GM19043 (cell line): ENCODE measurements at regions not wholly inside any gene's neighbourhood (a gene's known extent, or its start where the extent isn't known, plus 50 kb on each side); places are given as distances from the start of the nearest gene placed in this dataset.

Experiments
- ATAC-seq: cut with Tn5 transposase; IDR thresholded peaks from one replicate; pipeline ENCODE4 v1.9.1; 2021; ENCODE audit warnings: low read depth; ENCODE audit not compliant: unreplicated experiment

GRCh38 chr20:10916312-10916711, 242.5 kb upstream of the JAG1 start:
- ATAC-seq = no peak

DNA sequence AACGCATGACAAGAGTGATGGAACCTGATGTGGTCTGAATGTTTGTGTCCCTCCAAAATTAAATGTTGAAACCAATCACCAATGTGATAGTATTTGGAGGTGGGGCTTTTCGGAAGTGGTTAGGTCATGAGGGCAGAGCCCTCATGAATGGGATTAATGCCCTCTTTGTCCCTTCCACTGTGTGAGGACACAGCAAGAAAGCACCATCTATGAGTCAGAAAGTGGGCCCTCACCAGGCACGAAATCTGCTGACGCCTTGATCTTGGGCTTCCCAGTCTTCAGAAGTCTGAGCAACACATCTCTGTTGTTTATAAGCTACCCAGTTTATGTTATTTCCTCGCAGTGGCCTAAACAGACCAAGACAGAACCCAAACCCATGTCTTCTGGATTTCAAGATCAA, 244.0 kb upstream of the JAG1 start:
- no peak for ATAC-seq

- no peak for ATAC-seq
Observed at GRCh38 chr20:10919396-10920140, 245.8 kb upstream of the JAG1 start.

- no peak for ATAC-seq
Observed at GRCh38 chr20:10920396-10920795, 246.6 kb upstream of the JAG1 start.

DNA sequence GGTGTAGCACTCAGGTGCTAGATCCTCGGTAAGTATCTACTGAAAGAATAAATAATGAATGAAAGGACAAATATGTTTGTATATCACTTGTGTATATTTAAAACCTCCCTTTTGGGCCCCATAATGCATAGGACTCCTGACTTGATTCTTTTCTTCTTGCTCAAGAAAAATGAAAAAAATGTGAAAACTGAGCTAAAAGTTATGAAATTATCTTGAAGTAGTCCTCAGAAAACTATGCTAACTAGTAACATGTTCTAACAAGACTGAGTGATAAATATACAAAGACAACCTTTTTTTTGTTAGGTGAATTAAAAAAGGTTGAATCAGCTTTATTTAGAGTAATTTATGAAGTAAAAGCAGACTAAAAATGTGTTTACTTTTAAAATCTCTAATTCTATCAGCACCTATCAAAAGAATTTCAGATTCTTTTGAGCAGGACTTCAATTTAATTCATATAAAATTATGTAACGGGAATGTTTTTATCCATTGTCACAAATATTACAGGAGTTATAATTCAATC, 247.8 kb upstream of the JAG1 start:
- ATAC-seq = no peak

DNA sequence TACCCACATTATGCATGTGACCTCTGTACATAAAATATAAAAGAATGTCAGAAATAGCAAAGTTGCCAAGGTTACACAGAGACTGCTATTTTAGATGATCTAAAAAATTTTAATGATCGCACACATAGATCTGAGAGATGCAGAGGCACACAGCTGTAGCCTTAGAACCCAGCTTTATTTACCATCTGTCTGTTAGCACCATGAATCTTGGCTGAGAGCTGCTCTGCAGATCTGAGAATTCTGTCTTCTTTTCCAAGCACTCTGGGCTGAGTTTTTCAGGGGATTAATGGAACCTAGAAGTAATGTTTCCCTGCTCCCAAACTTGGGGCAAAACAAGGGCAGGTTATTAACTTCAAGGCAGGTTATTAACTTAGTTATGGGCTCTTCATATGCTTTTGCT, 248.7 kb upstream of the JAG1 start:
- ATAC-seq = no peak

- no peak for ATAC-seq
Observed at GRCh38 chr20:10922941-10923340, 249.1 kb upstream of the JAG1 start.

DNA sequence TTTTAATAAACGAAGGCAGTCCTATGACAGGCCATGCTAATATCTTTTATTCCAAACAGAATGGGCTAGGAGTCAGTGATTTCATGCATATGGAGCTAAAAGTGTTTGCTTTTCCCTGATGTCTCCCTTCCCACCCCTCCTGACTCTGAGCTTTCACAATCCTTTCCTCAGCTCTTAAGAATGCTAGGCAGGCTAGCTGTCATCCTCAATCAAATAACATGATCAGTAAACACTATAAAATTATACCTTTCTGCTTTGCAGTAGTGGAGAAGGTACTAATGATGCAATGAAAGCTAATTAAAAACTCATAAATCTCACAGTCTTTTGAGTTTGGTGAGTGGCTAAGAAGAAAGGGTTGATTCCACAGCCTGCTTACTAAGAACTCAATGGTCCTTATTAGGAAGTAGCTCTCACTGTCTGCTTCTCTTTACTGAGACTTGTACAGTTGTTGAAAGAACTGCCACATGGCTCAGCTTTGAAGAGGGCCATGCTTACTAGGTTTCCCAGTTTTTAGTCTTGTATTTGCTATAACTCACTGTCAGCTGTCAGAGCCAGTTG, 250.9 kb upstream of the JAG1 start:
- no peak for ATAC-seq

GRCh38 chr20:10925767-10926166, 252.0 kb upstream of the JAG1 start:
- no peak for ATAC-seq

DNA sequence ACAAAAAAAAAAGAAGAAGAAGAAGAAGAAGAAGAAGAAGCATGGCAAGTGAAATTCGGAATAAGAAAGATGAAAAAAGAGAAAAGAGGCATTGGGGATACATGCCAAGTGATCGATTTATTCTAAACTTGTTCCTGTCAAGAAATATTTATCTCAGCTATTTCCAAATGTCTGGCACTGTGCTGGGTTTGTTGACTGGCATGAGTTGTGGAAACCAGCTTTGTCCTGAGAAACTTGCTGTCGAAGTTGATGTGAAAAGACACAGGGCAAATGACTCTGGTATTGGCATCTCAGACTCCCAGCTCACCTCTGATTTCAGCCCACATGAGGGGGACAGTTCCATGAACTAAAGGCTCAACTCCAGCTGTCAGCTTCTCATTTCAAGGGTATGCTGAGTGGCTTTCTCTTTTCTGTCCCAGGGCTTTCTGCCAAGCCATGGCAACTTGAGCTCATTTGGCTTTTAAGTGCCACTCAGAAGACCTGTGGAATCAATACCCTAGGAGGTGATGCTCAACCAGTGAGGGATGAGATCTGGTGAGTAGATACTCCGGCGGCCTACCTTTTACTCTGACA, 253.3 kb upstream of the JAG1 start:
- no peak for ATAC-seq

- no peak for ATAC-seq
Observed at GRCh38 chr20:10927936-10928840, 254.4 kb upstream of the JAG1 start.

GRCh38 chr20:10928841-10929421, 255.1 kb upstream of the JAG1 start:
- ATAC-seq = no peak

DNA sequence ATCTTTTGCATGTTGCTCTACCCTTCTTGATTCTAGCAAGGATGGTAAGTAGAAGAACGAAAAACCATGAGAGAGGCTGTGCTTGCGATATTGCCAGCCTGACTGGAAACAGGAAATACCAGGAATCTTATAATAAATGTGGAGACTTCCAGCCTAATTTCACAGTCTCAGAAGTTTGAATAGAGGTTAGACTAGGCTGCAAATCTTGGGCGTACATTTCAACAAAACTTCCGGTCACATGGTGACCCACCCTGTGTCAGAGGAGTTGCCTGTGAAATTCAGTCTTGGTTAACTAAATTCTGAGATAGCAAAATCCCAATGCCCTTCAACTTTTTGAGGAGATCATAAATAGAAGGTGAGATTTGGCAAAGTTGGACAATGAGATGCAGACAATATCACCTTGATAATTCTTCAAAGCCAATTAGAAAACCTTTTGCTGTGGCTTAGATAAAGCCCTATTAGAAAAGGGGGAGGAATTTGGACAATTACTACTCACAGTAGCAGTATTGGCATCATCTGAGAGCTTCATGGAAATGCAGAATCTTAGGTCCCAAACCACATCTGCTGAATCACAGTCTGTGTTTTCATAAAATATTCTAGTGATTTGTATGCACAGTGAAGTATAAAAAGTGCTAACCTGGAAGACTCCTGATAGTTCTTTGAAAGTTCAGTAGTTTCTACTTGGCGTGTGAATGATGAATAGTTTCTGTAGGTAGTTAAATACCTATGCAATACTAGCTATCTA, 262.0 kb upstream of the JAG1 start:
- no peak for ATAC-seq

- ATAC-seq = no peak
Observed at GRCh38 chr20:10936786-10937185, 263.0 kb upstream of the JAG1 start.

DNA sequence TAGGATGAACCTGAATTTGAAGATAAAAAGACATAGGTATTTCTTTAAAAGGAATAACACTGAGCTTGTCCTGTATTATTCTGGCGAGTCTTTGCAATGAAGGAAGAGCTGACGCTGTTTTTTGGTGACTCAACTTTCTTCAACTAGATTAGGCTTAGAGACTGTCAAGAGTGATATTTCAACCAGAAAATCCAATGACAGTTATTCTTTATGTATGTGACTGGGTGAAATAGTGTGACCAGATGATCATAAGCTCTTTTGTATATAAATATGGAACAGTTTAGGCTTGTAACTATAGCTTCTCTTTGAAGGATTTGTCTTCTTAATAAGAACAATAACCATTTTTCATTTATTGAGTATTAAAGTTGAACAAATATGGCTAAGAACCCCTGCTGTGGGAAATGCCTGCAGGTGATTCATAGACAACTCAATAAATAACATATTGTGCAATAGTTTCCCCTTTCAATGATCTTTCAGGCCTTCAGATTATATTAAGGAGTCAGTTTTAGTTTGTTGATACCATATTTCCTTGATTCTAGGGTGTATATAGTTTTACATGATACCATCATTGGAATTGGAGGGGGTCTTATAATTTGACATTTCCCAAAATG, 265.6 kb upstream of the JAG1 start:
- no peak for ATAC-seq

DNA sequence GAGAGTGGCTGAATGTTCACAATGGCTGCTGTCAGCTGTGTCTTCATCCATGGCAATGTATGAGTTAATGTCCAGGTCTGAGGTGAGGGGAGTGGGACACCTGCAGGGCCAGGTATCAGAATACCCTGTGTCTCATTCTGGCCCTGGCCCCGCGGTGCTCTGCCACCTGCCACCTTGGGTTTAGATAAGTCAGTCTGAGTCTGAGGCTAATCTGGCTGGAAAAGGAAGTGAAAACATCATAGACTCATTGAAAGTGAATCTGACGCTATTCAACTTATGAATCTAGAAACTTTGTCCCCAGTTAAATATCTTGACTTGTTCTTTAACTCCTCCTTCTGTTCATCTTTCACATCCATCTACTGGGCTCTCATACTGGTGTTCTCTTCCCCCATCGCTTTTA, 267.1 kb upstream of the JAG1 start:
- peak; percentile 95 for ATAC-seq

DNA sequence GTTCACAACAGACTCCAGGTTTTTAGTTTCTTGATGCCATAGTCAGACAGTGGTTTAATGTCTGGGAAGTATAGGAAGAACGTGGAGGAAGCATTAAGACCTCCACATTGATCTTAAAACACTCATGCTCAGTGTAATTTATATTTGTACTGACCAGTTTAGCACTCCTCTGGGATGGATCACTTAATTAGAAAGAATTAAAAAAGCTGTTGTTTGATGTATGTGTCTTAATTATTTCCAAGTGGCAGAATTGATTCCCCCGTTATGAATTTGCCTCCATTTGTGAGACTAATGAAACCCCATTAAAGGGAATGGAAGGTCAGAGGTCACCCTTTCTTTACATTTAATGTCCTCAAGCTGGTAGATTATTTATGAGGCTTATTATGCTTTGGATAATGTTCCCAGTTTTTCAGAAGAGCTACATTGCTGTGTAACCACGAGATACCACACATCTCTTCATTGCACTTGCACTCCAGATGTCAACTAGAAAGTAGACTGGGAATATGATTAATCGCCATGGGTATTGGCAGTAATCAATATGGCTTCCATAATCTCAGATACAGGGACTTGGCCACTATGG, 270.0 kb upstream of the JAG1 start:
- no peak for ATAC-seq

GRCh38 chr20:10946124-10946880, 272.5 kb upstream of the JAG1 start:
- no peak for ATAC-seq
